ENCODE measurements at regions not wholly inside any gene's neighbourhood (a gene's known extent, or its start where the extent isn't known, plus 50 kb on each side); places are given as distances from the start of the nearest gene placed in this dataset.

DNA sequence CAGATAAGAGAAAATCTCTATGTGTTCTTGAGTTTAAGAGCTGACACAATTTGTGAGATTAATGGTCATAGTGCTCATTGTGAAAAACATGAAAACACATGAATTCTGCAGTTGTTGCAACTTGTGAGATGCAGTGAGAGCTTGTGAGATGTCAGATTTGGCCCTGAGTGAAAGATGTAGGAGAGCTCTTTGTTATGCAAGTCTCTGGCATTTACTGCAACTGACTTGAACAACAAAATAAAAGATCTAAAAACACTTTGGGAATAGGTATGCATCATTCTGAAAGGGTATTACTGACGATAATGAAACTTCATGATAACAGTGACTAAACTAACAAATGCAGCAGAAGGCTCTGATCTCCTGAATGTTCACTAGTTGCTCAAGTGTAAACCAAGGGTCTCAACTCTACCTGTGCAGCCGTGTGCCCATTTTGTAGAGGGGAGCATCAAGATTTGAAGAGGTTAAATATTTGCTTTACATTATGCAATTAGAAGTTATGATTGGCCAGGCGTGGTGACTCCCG lies 50.8 kb upstream of the SMIM36 start:
- no peak overlapping the region for H2AFZ ChIP-seq (ENCODE audit: low read length)

GRCh38 chr17:55561316-55561972 lies 50.2 kb upstream of the SMIM36 start:
- Histone ChIP-seq H3K27me3 (ENCODE audit: low read length) (no peaks in the 10 kb centered on the region), H3K36me3 (ENCODE audit: insufficient read depth, low read length) (no peaks in the 10 kb centered on the region), H3K9ac (ENCODE audit: low read length) (no peak overlapping the region), H3K4me2 (ENCODE audit: low read depth, low read length, poor library complexity, severe bottlenecking) (no peak overlapping the region), H4K20me1 (ENCODE audit: insufficient read depth, low read depth, low read length) (no peaks in the 10 kb centered on the region), H3K4me3 (ENCODE audit: low read length) (no peak overlapping the region), H3K9me3 (ENCODE audit: low read length) (no peaks in the 10 kb centered on the region), H3K79me2 (ENCODE audit: low read length) (no peaks in the 10 kb centered on the region), H2AFZ (ENCODE audit: low read length) (no peak overlapping the region), H3K9me2 (replicated peaks; ENCODE audit: insufficient read depth, low read length) (no peaks in the 10 kb centered on the region), H3K4me1 (ENCODE audit: low read length) (no peaks in the 10 kb centered on the region), H3K27ac (ENCODE audit: low read length) (no peak overlapping the region)
- no peak for DNase-seq

More for the DNA sequence above, 50.8 kb upstream of the SMIM36 start:
- DNase-seq: no peak
- Histone ChIP-seq H3K9me2 (replicated peaks; ENCODE audit: insufficient read depth, low read length) (no peaks in the 10 kb centered on the region), H3K79me2 (ENCODE audit: low read length) (no peaks in the 10 kb centered on the region), H3K36me3 (ENCODE audit: insufficient read depth, low read length) (no peaks in the 10 kb centered on the region), H3K9ac (ENCODE audit: low read length) (no peak overlapping the region), H3K27ac (ENCODE audit: low read length) (no peak overlapping the region), H4K20me1 (ENCODE audit: insufficient read depth, low read depth, low read length) (no peaks in the 10 kb centered on the region), H3K4me1 (ENCODE audit: low read length) (no peaks in the 10 kb centered on the region), H3K4me3 (ENCODE audit: low read length) (no peak overlapping the region), H3K4me2 (ENCODE audit: low read depth, low read length, poor library complexity, severe bottlenecking) (no peak overlapping the region), H3K27me3 (ENCODE audit: low read length) (no peaks in the 10 kb centered on the region), H3K9me3 (ENCODE audit: low read length) (no peaks in the 10 kb centered on the region)

Measured in Karpas-422 (cell line).